Hepatocyte (in vitro differentiated cells): ENCODE measurements at regions not wholly inside any gene's neighbourhood (a gene's known extent, or its start where the extent isn't known, plus 50 kb on each side); places are given as distances from the start of the nearest gene placed in this dataset.

Experiments
- EZH2 ChIP-seq: fragments of 200-600 bp; sonication (generic); IDR thresholded peaks from 2 replicates; pipeline ENCODE4 v1.6.1; 2016; ENCODE audit warnings: antibody characterized with exemption, mild to moderate bottlenecking, borderline replicate concordance
- TF ChIP-seq, protein P1 (sequence below): fragments of 200-600 bp; sonication (generic); IDR thresholded peaks from 2 replicates; pipeline ENCODE4 v1.5.1; 2016; ENCODE audit warnings: antibody characterized with exemption, mild to moderate bottlenecking; ENCODE audit not compliant: poor library complexity

DNA sequence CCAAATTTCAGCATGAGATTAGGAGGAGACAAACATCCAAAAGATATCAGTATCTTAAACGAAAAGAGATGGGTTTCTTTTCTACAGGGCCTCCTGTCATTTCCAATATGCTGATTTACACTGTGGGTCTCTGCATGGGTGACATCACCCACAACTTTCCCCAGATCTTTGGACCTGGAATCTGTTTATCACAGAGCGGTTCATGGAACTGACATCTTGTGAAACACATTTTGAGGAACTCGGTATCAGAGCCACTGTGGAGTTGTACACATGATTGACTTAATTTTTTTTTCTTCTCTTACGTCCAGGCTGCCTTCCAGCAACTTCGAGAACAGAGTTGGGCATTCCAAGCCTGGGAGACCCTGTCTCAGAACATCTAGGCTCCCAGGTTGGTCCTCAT, 80.2 kb upstream of the SERP2 start:
- TF ChIP-seq, protein P1, sequence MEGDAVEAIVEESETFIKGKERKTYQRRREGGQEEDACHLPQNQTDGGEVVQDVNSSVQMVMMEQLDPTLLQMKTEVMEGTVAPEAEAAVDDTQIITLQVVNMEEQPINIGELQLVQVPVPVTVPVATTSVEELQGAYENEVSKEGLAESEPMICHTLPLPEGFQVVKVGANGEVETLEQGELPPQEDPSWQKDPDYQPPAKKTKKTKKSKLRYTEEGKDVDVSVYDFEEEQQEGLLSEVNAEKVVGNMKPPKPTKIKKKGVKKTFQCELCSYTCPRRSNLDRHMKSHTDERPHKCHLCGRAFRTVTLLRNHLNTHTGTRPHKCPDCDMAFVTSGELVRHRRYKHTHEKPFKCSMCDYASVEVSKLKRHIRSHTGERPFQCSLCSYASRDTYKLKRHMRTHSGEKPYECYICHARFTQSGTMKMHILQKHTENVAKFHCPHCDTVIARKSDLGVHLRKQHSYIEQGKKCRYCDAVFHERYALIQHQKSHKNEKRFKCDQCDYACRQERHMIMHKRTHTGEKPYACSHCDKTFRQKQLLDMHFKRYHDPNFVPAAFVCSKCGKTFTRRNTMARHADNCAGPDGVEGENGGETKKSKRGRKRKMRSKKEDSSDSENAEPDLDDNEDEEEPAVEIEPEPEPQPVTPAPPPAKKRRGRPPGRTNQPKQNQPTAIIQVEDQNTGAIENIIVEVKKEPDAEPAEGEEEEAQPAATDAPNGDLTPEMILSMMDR = no peak
- TF ChIP-seq EZH2 = no peak
